PC-3 (cell line): ENCODE measurements at regions not wholly inside any gene's neighbourhood (a gene's known extent, or its start where the extent isn't known, plus 50 kb on each side); places are given as distances from the start of the nearest gene placed in this dataset.

Experiments used
- EZH2 ChIP-seq: fragments of 300-600 bp; sonication (generic); IDR thresholded peaks from one replicate; pipeline ENCODE4 v1.6.1; 2017; ENCODE audit warnings: antibody characterized with exemption, mild to moderate bottlenecking, low read length; ENCODE audit not compliant: unreplicated experiment
- EZH2phosphoT487 ChIP-seq: fragments of 300-600 bp; sonication (generic); IDR thresholded peaks from 2 replicates; pipeline ENCODE4 v1.6.1; 2018; ENCODE audit warnings: mild to moderate bottlenecking, antibody characterized with exemption, low read length, borderline replicate concordance
- TF ChIP-seq, protein P1 (sequence below): fragments of 300-600 bp; sonication (generic); conservative IDR thresholded peaks from 2 replicates; pipeline ENCODE4 v1.5.1; 2017; ENCODE audit warnings: antibody characterized with exemption, low read depth, mild to moderate bottlenecking, low read length

DNA sequence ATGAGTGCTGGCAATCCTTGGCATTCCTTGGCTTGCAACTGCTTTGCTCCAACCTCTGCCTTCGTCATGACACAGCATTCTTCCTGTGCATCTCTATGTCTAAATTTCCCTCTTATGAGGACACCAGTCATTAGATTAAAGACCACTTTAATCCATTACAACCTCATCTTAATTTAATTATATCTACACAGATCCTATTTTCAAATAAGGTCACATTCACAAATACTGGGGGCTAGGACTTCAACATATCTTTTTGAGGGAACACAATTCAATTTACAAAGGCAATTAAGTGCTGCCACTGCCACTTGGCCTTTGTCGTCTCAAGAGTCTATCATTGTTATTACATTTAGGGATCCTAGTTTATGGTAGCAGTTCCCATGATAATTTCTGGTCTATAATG, 163.7 kb upstream of the PPP1R2C start:
- TF ChIP-seq, protein P1, sequence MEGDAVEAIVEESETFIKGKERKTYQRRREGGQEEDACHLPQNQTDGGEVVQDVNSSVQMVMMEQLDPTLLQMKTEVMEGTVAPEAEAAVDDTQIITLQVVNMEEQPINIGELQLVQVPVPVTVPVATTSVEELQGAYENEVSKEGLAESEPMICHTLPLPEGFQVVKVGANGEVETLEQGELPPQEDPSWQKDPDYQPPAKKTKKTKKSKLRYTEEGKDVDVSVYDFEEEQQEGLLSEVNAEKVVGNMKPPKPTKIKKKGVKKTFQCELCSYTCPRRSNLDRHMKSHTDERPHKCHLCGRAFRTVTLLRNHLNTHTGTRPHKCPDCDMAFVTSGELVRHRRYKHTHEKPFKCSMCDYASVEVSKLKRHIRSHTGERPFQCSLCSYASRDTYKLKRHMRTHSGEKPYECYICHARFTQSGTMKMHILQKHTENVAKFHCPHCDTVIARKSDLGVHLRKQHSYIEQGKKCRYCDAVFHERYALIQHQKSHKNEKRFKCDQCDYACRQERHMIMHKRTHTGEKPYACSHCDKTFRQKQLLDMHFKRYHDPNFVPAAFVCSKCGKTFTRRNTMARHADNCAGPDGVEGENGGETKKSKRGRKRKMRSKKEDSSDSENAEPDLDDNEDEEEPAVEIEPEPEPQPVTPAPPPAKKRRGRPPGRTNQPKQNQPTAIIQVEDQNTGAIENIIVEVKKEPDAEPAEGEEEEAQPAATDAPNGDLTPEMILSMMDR, result no peak
- TF ChIP-seq EZH2phosphoT487 (no peak), EZH2 (no peak)
